HEK293 (cell line): ENCODE measurements at regions not wholly inside any gene's neighbourhood (a gene's known extent, or its start where the extent isn't known, plus 50 kb on each side); places are given as distances from the start of the nearest gene placed in this dataset.

ENCODE experiments used
- CTCF ChIP-seq: fragments of 450-650 bp; formaldehyde crosslinking; IDR thresholded peaks from 2 replicates; pipeline ENCODE4 v1.5.1; 2016; ENCODE audit warnings: missing biosample characterization, missing genetic modification characterization
- KLF16 ChIP-seq: fragments of 450-650 bp; formaldehyde crosslinking; IDR thresholded peaks from 2 replicates; pipeline ENCODE4 v1.5.1; 2017; ENCODE audit warnings: missing biosample characterization, missing genetic modification characterization
- MZF1 ChIP-seq: fragments of 450-650 bp; formaldehyde crosslinking; IDR thresholded peaks from 2 replicates; pipeline ENCODE4 v1.5.1; 2017; ENCODE audit warnings: missing biosample characterization, missing genetic modification characterization, borderline replicate concordance
- YY1 ChIP-seq: fragments of 450-650 bp; formaldehyde crosslinking; IDR thresholded peaks from 2 replicates; pipeline ENCODE4 v1.5.1; 2018; ENCODE audit warnings: missing biosample characterization, missing genetic modification characterization
- ZBTB8A ChIP-seq: fragments of 450-650 bp; formaldehyde crosslinking; IDR thresholded peaks from 2 replicates; pipeline ENCODE4 v1.5.1; 2016; ENCODE audit warnings: missing biosample characterization, missing genetic modification characterization
- ZNF138 ChIP-seq: fragments of 450-650 bp; formaldehyde crosslinking; IDR thresholded peaks from 2 replicates; pipeline ENCODE4 v1.5.1; 2016; ENCODE audit warnings: missing biosample characterization, missing genetic modification characterization, borderline replicate concordance
- ZNF350 ChIP-seq: fragments of 450-650 bp; formaldehyde crosslinking; IDR thresholded peaks from 2 replicates; pipeline ENCODE4 v1.5.0; 2017; ENCODE audit warnings: missing biosample characterization, mild to moderate bottlenecking, missing genetic modification characterization
- ZNF362 ChIP-seq: fragments of 450-650 bp; formaldehyde crosslinking; IDR thresholded peaks from 2 replicates; pipeline ENCODE4 v1.5.1; 2016; ENCODE audit warnings: missing biosample characterization, missing genetic modification characterization
- ZNF768 ChIP-seq: fragments of 450-650 bp; formaldehyde crosslinking; IDR thresholded peaks from 2 replicates; pipeline ENCODE4 v1.5.1; 2018; ENCODE audit warnings: missing biosample characterization, mild to moderate bottlenecking, missing genetic modification characterization
- TF ChIP-seq, protein P1 (sequence below): fragments of 450-650 bp; formaldehyde crosslinking; IDR thresholded peaks from 2 replicates; pipeline ENCODE4 v1.5.1; 2016; ENCODE audit warnings: missing biosample characterization, missing genetic modification characterization, low read depth

DNA sequence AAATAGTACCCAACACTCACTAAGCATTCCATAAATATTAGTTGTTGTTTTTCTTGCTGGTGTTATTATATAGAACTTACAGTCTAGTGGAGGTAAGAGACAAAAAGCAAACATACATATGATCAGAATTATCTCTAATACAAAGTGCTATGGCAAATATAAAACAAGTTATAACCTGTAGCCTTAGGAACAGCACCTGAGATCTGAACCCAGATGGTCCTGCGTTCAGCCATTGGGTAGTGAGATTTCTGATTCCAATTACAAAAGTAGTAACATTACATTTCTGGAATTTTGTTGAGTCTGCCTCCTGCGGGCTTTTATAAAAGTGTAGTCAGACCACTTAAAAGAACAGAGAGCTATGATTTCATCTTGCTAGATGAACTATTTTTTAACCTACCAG is 242.9 kb upstream of the ZNF462 start:
- no peak for TF ChIP-seq CTCF (tag by site-specific recombination)
- TF ChIP-seq YY1 (tag by site-specific recombination), result no peak
- TF ChIP-seq ZBTB8A (tag by site-specific recombination), result no peak
- no peak for TF ChIP-seq ZNF138 (tag by site-specific recombination)
- TF ChIP-seq ZNF362 (tag by site-specific recombination), result no peak
- TF ChIP-seq, protein P1, sequence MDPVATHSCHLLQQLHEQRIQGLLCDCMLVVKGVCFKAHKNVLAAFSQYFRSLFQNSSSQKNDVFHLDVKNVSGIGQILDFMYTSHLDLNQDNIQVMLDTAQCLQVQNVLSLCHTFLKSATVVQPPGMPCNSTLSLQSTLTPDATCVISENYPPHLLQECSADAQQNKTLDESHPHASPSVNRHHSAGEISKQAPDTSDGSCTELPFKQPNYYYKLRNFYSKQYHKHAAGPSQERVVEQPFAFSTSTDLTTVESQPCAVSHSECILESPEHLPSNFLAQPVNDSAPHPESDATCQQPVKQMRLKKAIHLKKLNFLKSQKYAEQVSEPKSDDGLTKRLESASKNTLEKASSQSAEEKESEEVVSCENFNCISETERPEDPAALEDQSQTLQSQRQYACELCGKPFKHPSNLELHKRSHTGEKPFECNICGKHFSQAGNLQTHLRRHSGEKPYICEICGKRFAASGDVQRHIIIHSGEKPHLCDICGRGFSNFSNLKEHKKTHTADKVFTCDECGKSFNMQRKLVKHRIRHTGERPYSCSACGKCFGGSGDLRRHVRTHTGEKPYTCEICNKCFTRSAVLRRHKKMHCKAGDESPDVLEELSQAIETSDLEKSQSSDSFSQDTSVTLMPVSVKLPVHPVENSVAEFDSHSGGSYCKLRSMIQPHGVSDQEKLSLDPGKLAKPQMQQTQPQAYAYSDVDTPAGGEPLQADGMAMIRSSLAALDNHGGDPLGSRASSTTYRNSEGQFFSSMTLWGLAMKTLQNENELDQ (tag by site-specific recombination), result no peak
- no peak for TF ChIP-seq ZNF350 (tag by site-specific recombination)
- TF ChIP-seq ZNF768, result no peak
- TF ChIP-seq KLF16 (tag by site-specific recombination), result no peak
- TF ChIP-seq MZF1, result no peak
